SU-DHL-6 (cell line): ENCODE measurements at regions not wholly inside any gene's neighbourhood (a gene's known extent, or its start where the extent isn't known, plus 50 kb on each side); places are given as distances from the start of the nearest gene placed in this dataset.

Experiments
- H2AFZ ChIP-seq: fragments of 200-600 bp; sonication (generic); 2 replicates; pipeline ENCODE4 v1.6.1; 2014; ENCODE audit warnings: low read depth, mild to moderate bottlenecking, moderate library complexity, mixed read lengths, antibody characterized with exemption, low read length; ENCODE audit not compliant: severe bottlenecking
- H3F3A ChIP-seq: fragments of 200-600 bp; shearing (Covaris generic); 2 replicates; pipeline ENCODE4 v1.6.0; 2016; ENCODE audit warnings: antibody characterized with exemption, mild to moderate bottlenecking; ENCODE audit not compliant: insufficient read depth
- H3K27ac ChIP-seq: fragments of 200-600 bp; sonication (generic); 2 replicates; pipeline ENCODE4 v1.5.1; 2016; ENCODE audit warnings: low read depth, mild to moderate bottlenecking, low read length, moderate library complexity, mixed read lengths
- H3K27me3 ChIP-seq: fragments of 200-600 bp; sonication (generic), shearing (Covaris generic); 2 replicates; pipeline ENCODE4 v1.6.0; 2014; ENCODE audit warnings: mild to moderate bottlenecking, low read length
- H3K36me3 ChIP-seq: fragments of 200-600 bp; sonication (generic); 2 replicates; pipeline ENCODE4 v1.6.1; 2014; ENCODE audit warnings: mild to moderate bottlenecking, low read length, mixed read lengths
- H3K4me2 ChIP-seq: fragments of 300-600, 200-600 bp; shearing (Covaris generic), sonication (generic); 2 replicates; pipeline ENCODE4 v1.6.0; 2014; ENCODE audit warnings: low read length, low read depth, mild to moderate bottlenecking; ENCODE audit not compliant: poor library complexity, severe bottlenecking
- H3K4me3 ChIP-seq: fragments of 200-600 bp; sonication (generic); 2 replicates; pipeline ENCODE4 v1.5.1; 2014; ENCODE audit warnings: antibody characterized with exemption, low read length, mild to moderate bottlenecking, mixed read lengths; ENCODE audit not compliant: insufficient read depth, poor library complexity, severe bottlenecking
- H3K79me2 ChIP-seq: fragments of 200-600 bp; sonication (generic); 2 replicates; pipeline ENCODE4 v1.6.1; 2014; ENCODE audit warnings: mild to moderate bottlenecking, low read length, moderate library complexity; ENCODE audit not compliant: insufficient read depth
- H3K9ac ChIP-seq: fragments of 200-600 bp; sonication (generic); 2 replicates; pipeline ENCODE4 v1.7.0; 2014; ENCODE audit warnings: mild to moderate bottlenecking, low read length
- H3K9me2 ChIP-seq: fragments of 200-600 bp; sonication (generic); replicated peaks from 2 replicates; pipeline ENCODE4 v1.6.1; 2014; ENCODE audit warnings: low read length; ENCODE audit not compliant: insufficient read depth
- H3K9me3 ChIP-seq: fragments of 200-600 bp; sonication (generic); 2 replicates; pipeline ENCODE4 v1.6.1; 2014; ENCODE audit warnings: low read length, mixed read lengths; ENCODE audit not compliant: insufficient read depth
- H4K20me1 ChIP-seq: fragments of 200-600 bp; sonication (generic); 2 replicates; pipeline ENCODE4 v1.6.1; 2014; ENCODE audit warnings: low read depth, mild to moderate bottlenecking, antibody characterized with exemption, low read length, moderate library complexity, mixed read lengths
- CTCF ChIP-seq: fragments of 200-600 bp; sonication (generic); IDR thresholded peaks from one replicate; pipeline ENCODE4 v1.5.1; 2017; ENCODE audit warnings: antibody characterized with exemption, mild to moderate bottlenecking, low read length, moderate library complexity; ENCODE audit not compliant: insufficient read depth, poor library complexity, severe bottlenecking
- EZH2phosphoT487 ChIP-seq: fragments of 200-600 bp; sonication (generic), shearing (Covaris generic); conservative IDR thresholded peaks from 2 replicates; pipeline ENCODE4 v1.6.1; 2018; ENCODE audit warnings: mild to moderate bottlenecking, antibody characterized with exemption, low read length, moderate library complexity, mixed read lengths

GRCh38 chr6:115396112-115396906 is 664.4 kb downstream of the FRK start:
- Histone ChIP-seq H4K20me1 (no peaks in the 10 kb centered on the region), H3K79me2 (no peaks in the 10 kb centered on the region), H3K4me2 (no peak overlapping the region), H3K27me3 (no peaks in the 10 kb centered on the region), H3K4me3 (no peak overlapping the region), H3K9me3 (no peaks in the 10 kb centered on the region), H2AFZ (no peak overlapping the region), H3K27ac (no peak overlapping the region), H3K9me2 (no peaks in the 10 kb centered on the region), H3K36me3 (no peaks in the 10 kb centered on the region), H3F3A (no peaks in the 10 kb centered on the region), H3K9ac (no peak overlapping the region)
- TF ChIP-seq EZH2phosphoT487 (no peak), CTCF (no peak)

- Histone ChIP-seq H4K20me1 (no peaks in the 10 kb centered on the region), H3K27me3 (no peaks in the 10 kb centered on the region)
- TF ChIP-seq CTCF: no peak
- no peak for TF ChIP-seq EZH2phosphoT487
Observed at GRCh38 chr6:115393821-115394220, 666.9 kb downstream of the FRK start.

GRCh38 chr6:115370202-115370601 is 690.5 kb downstream of the FRK start:
- Histone ChIP-seq H3K4me2 (no peak overlapping the region), H3K27ac (no peak overlapping the region), H3F3A (no peaks in the 10 kb centered on the region), H3K9me2 (no peaks in the 10 kb centered on the region), H3K9ac (no peak overlapping the region), H3K9me3 (no peaks in the 10 kb centered on the region), H3K79me2 (no peaks in the 10 kb centered on the region), H4K20me1 (no peaks in the 10 kb centered on the region), H3K27me3 (no peaks in the 10 kb centered on the region), H3K36me3 (no peaks in the 10 kb centered on the region), H3K4me3 (no peak overlapping the region), H2AFZ (no peak overlapping the region)
- no peak for TF ChIP-seq EZH2phosphoT487
- TF ChIP-seq CTCF: no peak

More at GRCh38 chr6:115393821-115394220, 666.9 kb downstream of the FRK start:
- no peak overlapping the region for H3K4me3 ChIP-seq
- no peaks in the 10 kb centered on the region for H3F3A ChIP-seq
- no peaks in the 10 kb centered on the region for H3K79me2 ChIP-seq
- no peaks in the 10 kb centered on the region for H3K9me2 ChIP-seq
- H3K27ac ChIP-seq: no peak overlapping the region
- H3K9ac ChIP-seq: no peak overlapping the region
- no peaks in the 10 kb centered on the region for H3K9me3 ChIP-seq
- no peaks in the 10 kb centered on the region for H3K36me3 ChIP-seq
- no peak overlapping the region for H2AFZ ChIP-seq
- no peak overlapping the region for H3K4me2 ChIP-seq
